Parathyroid adenoma (tissue), 2 donors: ENCODE measurements at regions not wholly inside any gene's neighbourhood (a gene's known extent, or its start where the extent isn't known, plus 50 kb on each side); places are given as distances from the start of the nearest gene placed in this dataset.

Source experiments
- H2AFZ ChIP-seq: fragments of 300-600 bp; sonication (generic); one replicate; pipeline ENCODE4 v1.7.0; 2017; ENCODE audit warnings: antibody characterized with exemption, mild to moderate bottlenecking
- H3K27ac ChIP-seq: fragments of 300-600 bp; sonication (generic); one replicate; pipeline ENCODE4 v1.7.0; 2017
- H3K27me3 ChIP-seq: fragments of 300-600 bp; sonication (generic); one replicate; pipeline ENCODE4 v1.7.0; 2017; ENCODE audit warnings: low read length; ENCODE audit not compliant: control insufficient read depth, insufficient read depth
- H3K36me3 ChIP-seq: fragments of 300-600 bp; sonication (generic); one replicate; pipeline ENCODE4 v1.7.0; 2017; ENCODE audit warnings: low read length; ENCODE audit not compliant: control insufficient read depth, insufficient read depth
- H3K4me1 ChIP-seq: fragments of 300-600 bp; sonication (generic); one replicate; pipeline ENCODE4 v1.7.0; 2017; ENCODE audit warnings: control low read depth
- H3K4me2 ChIP-seq: fragments of 300-600 bp; sonication (generic); one replicate; pipeline ENCODE4 v1.7.0; 2017; ENCODE audit warnings: low read length
- H3K4me3 ChIP-seq: fragments of 300-600 bp; sonication (generic); one replicate; pipeline ENCODE4 v1.7.0; 2017; ENCODE audit warnings: low read depth, low read length
- H3K79me2 ChIP-seq: fragments of 300-600 bp; sonication (generic); one replicate; pipeline ENCODE4 v1.7.0; 2017; ENCODE audit warnings: control low read depth
- H3K9ac ChIP-seq: fragments of 300-600 bp; sonication (generic); one replicate; pipeline ENCODE4 v1.7.0; 2017; ENCODE audit warnings: mild to moderate bottlenecking
- H3K9me3 ChIP-seq: fragments of 300-600 bp; sonication (generic); one replicate; pipeline ENCODE4 v1.7.0; 2017; ENCODE audit warnings: low read length; ENCODE audit not compliant: control insufficient read depth
- CTCF ChIP-seq: fragments of 300-600 bp; sonication (generic); IDR thresholded peaks from one replicate; pipeline ENCODE4 v1.7.0; 2017; ENCODE audit warnings: antibody characterized with exemption, mild to moderate bottlenecking
- donor health status: primary hyperparathyroidism.

- Histone ChIP-seq H3K4me3 (no peak overlapping the region), H3K4me2 (no peak overlapping the region), H3K9me3 (no peaks in the 10 kb centered on the region), H3K9ac (no peak overlapping the region), H2AFZ (no peak overlapping the region), H3K36me3 (no peaks in the 10 kb centered on the region), H3K27ac (no peak overlapping the region), H3K79me2 (no peaks in the 10 kb centered on the region), H3K27me3 (no peaks in the 10 kb centered on the region), H3K4me1 (no peaks in the 10 kb centered on the region)
- no peak for TF ChIP-seq CTCF
Observed at GRCh38 chr10:43856299-43856698, 207.6 kb upstream of the ZNF32 start.

GRCh38 chr10:43855667-43856210 lies 207.1 kb upstream of the ZNF32 start:
- H3K79me2 ChIP-seq, result no peaks in the 10 kb centered on the region
- no peaks in the 10 kb centered on the region for H3K4me1 ChIP-seq
- no peaks in the 10 kb centered on the region for H3K9me3 ChIP-seq
- H3K9ac ChIP-seq, result no peak overlapping the region
- H3K36me3 ChIP-seq, result no peaks in the 10 kb centered on the region
- TF ChIP-seq CTCF, result no peak
- H3K4me2 ChIP-seq, result no peak overlapping the region
- no peak overlapping the region for H3K4me3 ChIP-seq
- no peak overlapping the region for H2AFZ ChIP-seq
- H3K27me3 ChIP-seq, result no peaks in the 10 kb centered on the region
- H3K27ac ChIP-seq, result no peak overlapping the region

- Histone ChIP-seq H3K27ac (no peak overlapping the region), H3K4me2 (no peak overlapping the region), H3K9me3 (no peaks in the 10 kb centered on the region), H3K9ac (no peak overlapping the region), H3K79me2 (no peaks in the 10 kb centered on the region), H3K36me3 (no peaks in the 10 kb centered on the region), H3K4me3 (no peak overlapping the region), H3K4me1 (no peaks in the 10 kb centered on the region), H3K27me3 (no peaks in the 10 kb centered on the region), H2AFZ (no peak overlapping the region)
- TF ChIP-seq CTCF, result no peak
Observed at GRCh38 chr10:43854007-43854406, 205.3 kb upstream of the ZNF32 start.

GRCh38 chr10:43853369-43853768 lies 204.7 kb upstream of the ZNF32 start:
- Histone ChIP-seq H2AFZ (no peak overlapping the region), H3K9me3 (no peaks in the 10 kb centered on the region), H3K4me2 (no peak overlapping the region), H3K27me3 (no peaks in the 10 kb centered on the region), H3K4me3 (no peak overlapping the region), H3K79me2 (no peaks in the 10 kb centered on the region), H3K9ac (no peak overlapping the region), H3K27ac (no peak overlapping the region), H3K36me3 (no peaks in the 10 kb centered on the region), H3K4me1 (no peaks in the 10 kb centered on the region)
- no peak for TF ChIP-seq CTCF

- no peak overlapping the region for H3K4me2 ChIP-seq
- H3K4me1 ChIP-seq, result no peaks in the 10 kb centered on the region
- no peak overlapping the region for H3K9ac ChIP-seq
- no peak overlapping the region for H3K4me3 ChIP-seq
- no peaks in the 10 kb centered on the region for H3K36me3 ChIP-seq
- TF ChIP-seq CTCF, result no peak
- no peak overlapping the region for H2AFZ ChIP-seq
- no peaks in the 10 kb centered on the region for H3K79me2 ChIP-seq
- H3K27me3 ChIP-seq, result no peaks in the 10 kb centered on the region
- no peak overlapping the region for H3K27ac ChIP-seq
- no peaks in the 10 kb centered on the region for H3K9me3 ChIP-seq
Observed at GRCh38 chr10:43852644-43853214, 204.0 kb upstream of the ZNF32 start.
